Endothelial cell (in vitro differentiated cells): ENCODE measurements at regions not wholly inside any gene's neighbourhood (a gene's known extent, or its start where the extent isn't known, plus 50 kb on each side); places are given as distances from the start of the nearest gene placed in this dataset.

ENCODE experiments used
- DNase-seq: peaks from one replicate; pipeline ENCODE4 v3.0.0; 2021; ENCODE audit warnings: low spot score
- H3K27ac Mint-ChIP-seq: one replicate; pipeline ENCODE4 v1.8.0; 2021; ENCODE audit warnings: mixed read lengths, inconsistent platforms; ENCODE audit not compliant: unreplicated experiment
- H3K27me3 Mint-ChIP-seq: one replicate; pipeline ENCODE4 v1.8.0; 2021; ENCODE audit warnings: mild to moderate bottlenecking, moderate library complexity, mixed read lengths, inconsistent platforms; ENCODE audit not compliant: unreplicated experiment
- H3K36me3 Mint-ChIP-seq: one replicate; pipeline ENCODE4 v1.8.0; 2021; ENCODE audit warnings: mild to moderate bottlenecking, low read depth, mixed read lengths, inconsistent platforms; ENCODE audit not compliant: unreplicated experiment
- H3K4me1 Mint-ChIP-seq: one replicate; pipeline ENCODE4 v1.8.0; 2021; ENCODE audit warnings: mild to moderate bottlenecking, mixed read lengths, inconsistent platforms; ENCODE audit not compliant: unreplicated experiment
- H3K4me3 Mint-ChIP-seq: one replicate; pipeline ENCODE4 v1.8.0; 2021; ENCODE audit warnings: mild to moderate bottlenecking, mixed read lengths, inconsistent platforms; ENCODE audit not compliant: unreplicated experiment
- H3K9me3 Mint-ChIP-seq: one replicate; pipeline ENCODE4 v1.8.0; 2021; ENCODE audit warnings: mixed read lengths, inconsistent platforms; ENCODE audit not compliant: unreplicated experiment
- TF ChIP-seq, protein P1 (sequence below): fragments of 200-600 bp; sonication (generic); IDR thresholded peaks from one replicate; pipeline ENCODE4 v1.5.0; 2021; ENCODE audit warnings: antibody characterized with exemption; ENCODE audit not compliant: unreplicated experiment

DNA sequence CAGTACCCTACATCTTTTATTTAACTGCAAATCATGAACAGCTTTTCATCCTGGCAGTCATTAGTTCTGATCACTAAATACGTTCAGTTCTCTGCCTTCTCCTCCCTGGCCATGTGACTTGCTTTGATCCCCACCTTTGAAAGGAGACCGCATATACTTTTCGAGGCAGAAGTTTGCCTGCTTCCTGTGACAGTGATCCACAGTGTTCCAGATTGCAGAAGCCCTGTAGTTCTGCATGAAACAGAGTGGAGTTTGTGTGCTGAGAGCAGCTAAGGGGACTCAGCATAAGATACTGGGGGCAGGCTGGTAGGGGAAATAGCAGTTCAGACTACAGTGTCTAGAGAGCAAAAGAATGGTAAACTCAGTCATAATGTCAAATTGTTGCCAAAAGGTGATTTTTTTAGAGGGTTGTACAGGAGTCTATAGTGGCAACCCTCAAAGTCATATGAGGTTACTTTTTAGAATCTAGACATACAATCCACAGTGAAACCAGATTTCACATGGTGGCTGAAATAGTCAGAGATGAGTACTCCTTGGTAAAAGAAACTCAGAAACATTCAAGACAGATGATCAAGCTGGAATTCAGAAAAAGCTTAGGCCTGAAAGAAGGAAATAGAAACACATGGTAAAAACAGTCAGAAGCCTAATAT is 1800.4 kb upstream of the CELF4 start:
- Mint-ChIP-seq H3K4me1 (no peaks in the 10 kb centered on the region), H3K36me3 (no peaks in the 10 kb centered on the region), H3K9me3 (no peaks in the 10 kb centered on the region), H3K27ac (no peak overlapping the region), H3K4me3 (no peak overlapping the region), H3K27me3 (no peaks in the 10 kb centered on the region)
- TF ChIP-seq, protein P1, sequence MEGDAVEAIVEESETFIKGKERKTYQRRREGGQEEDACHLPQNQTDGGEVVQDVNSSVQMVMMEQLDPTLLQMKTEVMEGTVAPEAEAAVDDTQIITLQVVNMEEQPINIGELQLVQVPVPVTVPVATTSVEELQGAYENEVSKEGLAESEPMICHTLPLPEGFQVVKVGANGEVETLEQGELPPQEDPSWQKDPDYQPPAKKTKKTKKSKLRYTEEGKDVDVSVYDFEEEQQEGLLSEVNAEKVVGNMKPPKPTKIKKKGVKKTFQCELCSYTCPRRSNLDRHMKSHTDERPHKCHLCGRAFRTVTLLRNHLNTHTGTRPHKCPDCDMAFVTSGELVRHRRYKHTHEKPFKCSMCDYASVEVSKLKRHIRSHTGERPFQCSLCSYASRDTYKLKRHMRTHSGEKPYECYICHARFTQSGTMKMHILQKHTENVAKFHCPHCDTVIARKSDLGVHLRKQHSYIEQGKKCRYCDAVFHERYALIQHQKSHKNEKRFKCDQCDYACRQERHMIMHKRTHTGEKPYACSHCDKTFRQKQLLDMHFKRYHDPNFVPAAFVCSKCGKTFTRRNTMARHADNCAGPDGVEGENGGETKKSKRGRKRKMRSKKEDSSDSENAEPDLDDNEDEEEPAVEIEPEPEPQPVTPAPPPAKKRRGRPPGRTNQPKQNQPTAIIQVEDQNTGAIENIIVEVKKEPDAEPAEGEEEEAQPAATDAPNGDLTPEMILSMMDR = no peak
- no peak for DNase-seq

DNA sequence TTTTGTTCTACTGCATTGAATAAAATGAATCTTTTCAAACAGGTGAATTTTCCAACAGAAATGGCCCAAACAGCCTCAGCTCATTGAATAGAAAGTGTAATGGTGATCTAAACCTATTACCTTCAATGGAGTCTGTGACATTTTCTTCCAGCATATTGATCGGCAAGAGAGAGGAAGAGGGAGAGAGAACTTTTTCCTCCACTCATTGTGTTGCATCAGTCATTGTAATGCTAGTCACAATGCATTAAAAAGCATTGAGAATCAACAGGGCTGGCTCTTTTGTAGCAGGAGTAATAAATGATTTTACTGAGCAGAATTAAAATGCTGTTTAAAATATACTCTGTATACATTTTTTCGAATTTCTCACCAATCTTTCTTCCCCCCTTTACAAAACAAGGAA is 1794.5 kb upstream of the CELF4 start:
- Mint-ChIP-seq H3K9me3 (no peaks in the 10 kb centered on the region), H3K4me1 (peaks cover 7% of the 10 kb centered on the region), H3K27me3 (no peaks in the 10 kb centered on the region), H3K27ac (no peak overlapping the region), H3K4me3 (no peak overlapping the region), H3K36me3 (no peaks in the 10 kb centered on the region)
- TF ChIP-seq, protein P1 = no peak
- no peak for DNase-seq

DNA sequence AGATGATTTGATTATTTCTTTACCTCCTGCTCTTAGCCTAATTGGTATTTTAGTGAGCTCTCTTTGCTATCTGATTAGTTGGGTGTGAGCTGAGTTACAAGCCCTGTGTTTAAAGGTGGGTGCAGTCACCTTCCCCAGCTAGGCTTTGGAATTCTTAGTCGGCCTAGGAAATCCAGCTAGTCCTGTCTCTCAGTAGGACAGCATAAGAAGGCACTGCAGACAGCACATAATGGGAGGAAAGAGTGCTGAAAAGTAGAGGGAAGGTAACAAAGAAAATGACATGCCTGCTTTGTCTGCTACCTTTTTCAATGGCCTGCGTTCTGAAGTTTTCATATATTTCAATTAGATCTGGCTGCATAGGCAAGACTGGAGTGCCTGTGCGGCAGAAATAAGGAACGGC is 1794.0 kb upstream of the CELF4 start:
- TF ChIP-seq, protein P1 = no peak
- Mint-ChIP-seq H3K27me3 (no peaks in the 10 kb centered on the region), H3K27ac (peak overlapping the region; percentile 40), H3K36me3 (no peaks in the 10 kb centered on the region), H3K9me3 (no peaks in the 10 kb centered on the region), H3K4me1 (peaks cover 7% of the 10 kb centered on the region), H3K4me3 (no peak overlapping the region)
- no peak for DNase-seq

DNA sequence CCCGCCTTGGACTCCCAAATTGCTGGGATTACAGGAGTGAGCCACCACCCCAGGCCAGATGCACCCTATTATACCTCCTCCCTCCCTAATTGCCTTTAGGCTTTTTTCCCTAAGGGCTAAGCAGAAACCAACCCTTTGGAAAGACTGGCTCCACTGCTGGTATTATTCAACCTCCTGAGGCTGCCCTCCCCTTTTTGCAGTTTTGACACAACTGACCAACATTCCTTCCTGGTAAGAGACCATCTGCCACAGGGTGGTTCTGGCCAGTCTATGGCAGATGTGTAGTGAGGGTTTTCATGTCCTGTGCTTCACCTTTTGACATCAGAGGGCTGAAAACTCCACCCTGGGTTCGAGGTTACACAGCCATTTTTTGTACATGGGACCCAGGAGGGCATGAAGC is 1785.3 kb upstream of the CELF4 start:
- Mint-ChIP-seq H3K27ac (no peak overlapping the region), H3K36me3 (no peaks in the 10 kb centered on the region), H3K27me3 (no peaks in the 10 kb centered on the region), H3K9me3 (no peaks in the 10 kb centered on the region), H3K4me3 (no peak overlapping the region), H3K4me1 (no peaks in the 10 kb centered on the region)
- no peak for DNase-seq
- TF ChIP-seq, protein P1 = no peak

DNA sequence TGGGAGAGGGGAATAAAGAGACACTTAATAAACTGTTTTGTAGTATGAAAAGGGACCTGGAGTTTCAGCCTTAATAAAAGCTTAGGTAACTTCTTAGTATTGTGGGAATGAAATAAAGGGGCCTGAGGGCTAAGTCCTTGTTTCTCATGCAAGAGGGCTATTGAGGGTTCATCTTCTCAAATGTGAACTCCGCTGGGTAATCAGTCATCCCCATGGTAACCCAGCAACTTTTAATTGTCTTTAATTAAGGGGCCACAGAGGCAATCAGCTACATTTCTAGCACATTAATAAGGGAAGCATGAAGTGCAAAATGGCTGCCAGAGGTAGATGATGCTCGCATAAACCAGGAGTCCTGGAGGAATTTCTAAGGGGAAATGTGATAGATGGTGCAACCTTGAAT is 1784.2 kb upstream of the CELF4 start:
- H3K9me3 Mint-ChIP-seq = no peaks in the 10 kb centered on the region
- TF ChIP-seq, protein P1 = no peak
- H3K4me1 Mint-ChIP-seq = no peaks in the 10 kb centered on the region
- no peak overlapping the region for H3K4me3 Mint-ChIP-seq
- no peak overlapping the region for H3K27ac Mint-ChIP-seq
- no peak for DNase-seq
- H3K36me3 Mint-ChIP-seq = no peaks in the 10 kb centered on the region
- H3K27me3 Mint-ChIP-seq = peaks cover 1% of the 10 kb centered on the region
